Lower lobe of right lung (tissue), 2 donors: ENCODE measurements at regions not wholly inside any gene's neighbourhood (a gene's known extent, or its start where the extent isn't known, plus 50 kb on each side); places are given as distances from the start of the nearest gene placed in this dataset.

Experiments used
- ATAC-seq, 2 donors: fragments of 200-7000 bp; cut with Tn5 transposase; one replicate each; pipeline ENCODE4 v1.9.1; 2020 to 2022; ENCODE audit warnings: mild to moderate bottlenecking in 2 of 2, moderate library complexity in 2 of 2
- DNase-seq: peaks from one replicate; pipeline ENCODE4 v3.0.0-alpha.2; 2020
- H3K27ac ChIP-seq: fragments of 200-600 bp; one replicate; pipeline ENCODE4 v1.8.0; 2022
- H3K27me3 ChIP-seq: fragments of 200-600 bp; one replicate; pipeline ENCODE4 v1.8.0; 2022; ENCODE audit warnings: low read depth
- H3K36me3 ChIP-seq: fragments of 200-600 bp; one replicate; pipeline ENCODE4 v1.8.0; 2022; ENCODE audit warnings: mild to moderate bottlenecking
- H3K4me1 ChIP-seq: fragments of 200-600 bp; one replicate; pipeline ENCODE4 v1.8.0; 2022
- H3K4me3 ChIP-seq: fragments of 200-600 bp; one replicate; pipeline ENCODE4 v1.8.0; 2022; ENCODE audit warnings: mild to moderate bottlenecking
- H3K9me3 ChIP-seq: fragments of 200-600 bp; one replicate; pipeline ENCODE4 v1.8.0; 2022
- intact Hi-C: fragments of 100-400 bp; cut with DNase I; formaldehyde crosslinking; loops from one replicate; pipeline ENCODE4 v1.11.0; 2022
- TF ChIP-seq, protein P1 (sequence below): fragments of 200-600 bp; IDR thresholded peaks from one replicate; pipeline ENCODE4 v1.8.0; 2022; ENCODE audit warnings: antibody characterized with exemption, mild to moderate bottlenecking
- donor health status: DM: no; HTN: yes; CAD: no; lungs with severe emphysema.

DNA sequence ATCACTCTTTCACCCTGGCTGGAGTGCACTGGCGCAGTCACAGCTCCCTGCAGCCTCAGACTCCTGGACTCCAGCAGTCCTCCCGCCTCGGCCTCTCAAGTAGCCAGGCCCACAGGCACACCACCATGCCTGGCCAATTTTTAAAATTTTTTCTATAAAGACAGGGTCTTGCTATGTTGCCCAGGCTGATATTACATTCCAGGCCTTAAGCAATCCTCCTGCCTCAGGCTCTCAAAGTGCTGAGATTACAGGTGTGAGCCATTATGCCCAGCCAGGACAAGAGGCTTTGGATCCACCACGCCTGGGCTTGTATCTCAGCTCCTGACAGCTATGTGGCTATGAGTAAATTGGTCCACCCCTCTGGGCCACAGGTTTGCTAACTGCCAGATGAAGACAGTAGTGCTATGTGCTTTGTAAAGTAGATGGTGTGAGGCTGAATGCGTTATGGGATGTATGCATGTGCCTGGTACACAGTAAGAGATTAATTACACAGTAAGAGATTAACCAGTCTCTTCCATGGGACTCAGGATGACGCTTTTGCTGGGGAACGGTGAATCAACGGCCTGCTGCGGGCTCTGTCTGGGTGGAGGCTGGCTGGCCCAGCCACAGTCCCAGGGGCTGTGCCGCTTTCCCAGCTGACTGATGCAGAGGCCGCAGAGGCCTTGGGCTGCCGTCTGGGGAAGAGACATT is 53.3 kb upstream of the NCOR2 start:
- no peaks in the 10 kb centered on the region for H3K27me3 ChIP-seq
- TF ChIP-seq, protein P1, sequence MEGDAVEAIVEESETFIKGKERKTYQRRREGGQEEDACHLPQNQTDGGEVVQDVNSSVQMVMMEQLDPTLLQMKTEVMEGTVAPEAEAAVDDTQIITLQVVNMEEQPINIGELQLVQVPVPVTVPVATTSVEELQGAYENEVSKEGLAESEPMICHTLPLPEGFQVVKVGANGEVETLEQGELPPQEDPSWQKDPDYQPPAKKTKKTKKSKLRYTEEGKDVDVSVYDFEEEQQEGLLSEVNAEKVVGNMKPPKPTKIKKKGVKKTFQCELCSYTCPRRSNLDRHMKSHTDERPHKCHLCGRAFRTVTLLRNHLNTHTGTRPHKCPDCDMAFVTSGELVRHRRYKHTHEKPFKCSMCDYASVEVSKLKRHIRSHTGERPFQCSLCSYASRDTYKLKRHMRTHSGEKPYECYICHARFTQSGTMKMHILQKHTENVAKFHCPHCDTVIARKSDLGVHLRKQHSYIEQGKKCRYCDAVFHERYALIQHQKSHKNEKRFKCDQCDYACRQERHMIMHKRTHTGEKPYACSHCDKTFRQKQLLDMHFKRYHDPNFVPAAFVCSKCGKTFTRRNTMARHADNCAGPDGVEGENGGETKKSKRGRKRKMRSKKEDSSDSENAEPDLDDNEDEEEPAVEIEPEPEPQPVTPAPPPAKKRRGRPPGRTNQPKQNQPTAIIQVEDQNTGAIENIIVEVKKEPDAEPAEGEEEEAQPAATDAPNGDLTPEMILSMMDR, result no peak
- peak overlapping the region; percentile 75 for H3K27ac ChIP-seq
- H3K9me3 ChIP-seq, result no peaks in the 10 kb centered on the region
- no peak overlapping the region for H3K4me3 ChIP-seq
- DNase-seq, result no peak
- H3K36me3 ChIP-seq, result no peaks in the 10 kb centered on the region
- ATAC-seq, result peak in 1 of 2 donors; percentile 35
- intact Hi-C loops, result no loop called here
- H3K4me1 ChIP-seq, result peaks cover 32% of the 10 kb centered on the region

DNA sequence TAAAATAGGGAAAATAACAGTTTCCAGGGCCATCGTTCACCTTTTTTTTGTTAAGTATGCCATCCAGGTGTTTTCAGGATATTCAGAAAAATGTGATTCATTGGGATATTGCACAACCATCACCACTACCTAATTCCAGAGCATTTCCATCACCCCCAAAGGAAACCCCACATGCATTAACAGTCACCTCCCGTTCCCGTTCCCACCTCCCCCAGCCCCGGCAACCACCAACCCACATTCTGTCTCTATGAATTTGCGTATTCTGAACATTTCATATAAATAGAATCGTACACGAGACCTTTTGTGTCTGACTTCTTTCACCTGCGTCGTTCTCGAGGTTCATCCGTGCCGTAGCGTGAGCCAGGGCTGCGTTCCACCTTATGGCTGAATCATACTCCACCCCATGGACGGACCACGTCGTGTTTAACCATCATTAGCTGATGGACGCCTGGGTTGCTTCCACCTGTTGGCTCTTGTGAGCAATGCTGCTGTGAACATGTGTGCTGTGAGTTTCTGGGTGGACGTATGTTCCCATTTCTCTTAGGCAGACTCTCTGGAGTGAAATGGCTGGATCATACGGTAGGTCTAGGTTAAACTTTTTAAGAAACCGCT is 51.0 kb upstream of the NCOR2 start:
- Histone ChIP-seq H3K27me3 (no peaks in the 10 kb centered on the region), H3K27ac (no peak overlapping the region), H3K9me3 (no peaks in the 10 kb centered on the region), H3K4me3 (no peak overlapping the region), H3K36me3 (no peaks in the 10 kb centered on the region), H3K4me1 (peaks cover 25% of the 10 kb centered on the region)
- intact Hi-C loops, result no loop called here
- ATAC-seq (no peak), DNase-seq (no peak)
- TF ChIP-seq, protein P1, result no peak

DNA sequence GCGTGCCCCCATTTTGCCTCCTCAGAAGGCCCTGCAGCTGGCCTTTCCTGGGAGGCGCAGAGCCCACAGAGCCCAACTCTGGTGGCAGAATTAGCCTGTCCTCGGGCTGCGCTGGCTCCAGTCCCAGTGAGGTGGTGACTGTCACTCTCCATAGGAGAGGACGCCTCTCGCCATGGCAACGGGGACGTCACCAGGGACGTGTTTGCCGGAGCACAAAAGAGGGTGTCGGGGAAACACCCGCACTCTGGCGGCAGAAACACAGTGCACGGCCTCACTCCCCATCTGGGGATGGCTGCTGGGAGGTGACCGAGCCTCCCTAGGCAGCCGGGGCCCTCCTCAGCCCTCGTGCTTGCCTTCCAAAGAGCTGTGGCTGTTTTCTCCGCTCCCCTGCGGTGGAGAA is 50.2 kb upstream of the NCOR2 start:
- DNase-seq, result no peak
- no peaks in the 10 kb centered on the region for H3K36me3 ChIP-seq
- no peaks in the 10 kb centered on the region for H3K27me3 ChIP-seq
- peak; percentile 1 to 5 for ATAC-seq
- no peak overlapping the region for H3K4me3 ChIP-seq
- TF ChIP-seq, protein P1, result no peak
- H3K4me1 ChIP-seq, result peaks cover 20% of the 10 kb centered on the region
- intact Hi-C loops, result no loop called here
- no peak overlapping the region for H3K27ac ChIP-seq
- H3K9me3 ChIP-seq, result no peaks in the 10 kb centered on the region
